Activated CD8-positive, alpha-beta memory T cell treated with anti-CD3 and anti-CD28 coated beads, Interleukin-2, amount 10 ng/mL, durations not matched to agents 7 days and 5 days (primary cell): ENCODE measurements at regions not wholly inside any gene's neighbourhood (a gene's known extent, or its start where the extent isn't known, plus 50 kb on each side); places are given as distances from the start of the nearest gene placed in this dataset.

Source experiments
- ATAC-seq: fragments of 150-1000 bp; cut with Tn5 transposase; one replicate; pipeline ENCODE4 v1.10.0; 2021; ENCODE audit warnings: moderate library complexity
- CTCF ChIA-PET: fragments of 350-600 bp; sonication (Branson Sonifier 250); formaldehyde crosslinking; loops from one replicate; lab custom pipeline; 2021; ENCODE audit warnings: antibody characterized with exemption; lab: Charles Lee
- DNase-seq: peaks from one replicate; pipeline ENCODE4 v3.0.0-alpha.2; 2020
- H3K27ac Mint-ChIP-seq: one replicate; pipeline ENCODE4 v1.8.0; 2021; ENCODE audit warnings: mild to moderate bottlenecking, mixed read lengths
- H3K27me3 Mint-ChIP-seq: one replicate; pipeline ENCODE4 v1.8.0; 2021; ENCODE audit warnings: mixed read lengths
- H3K36me3 Mint-ChIP-seq: one replicate; pipeline ENCODE4 v1.8.0; 2021; ENCODE audit warnings: mild to moderate bottlenecking, mixed read lengths
- H3K4me1 Mint-ChIP-seq: one replicate; pipeline ENCODE4 v1.8.0; 2021; ENCODE audit warnings: mixed read lengths
- H3K4me3 Mint-ChIP-seq: one replicate; pipeline ENCODE4 v1.8.0; 2021; ENCODE audit warnings: mild to moderate bottlenecking, moderate library complexity, mixed read lengths
- H3K9me3 Mint-ChIP-seq: one replicate; pipeline ENCODE4 v1.8.0; 2022; ENCODE audit warnings: low read depth, mixed read lengths

DNA sequence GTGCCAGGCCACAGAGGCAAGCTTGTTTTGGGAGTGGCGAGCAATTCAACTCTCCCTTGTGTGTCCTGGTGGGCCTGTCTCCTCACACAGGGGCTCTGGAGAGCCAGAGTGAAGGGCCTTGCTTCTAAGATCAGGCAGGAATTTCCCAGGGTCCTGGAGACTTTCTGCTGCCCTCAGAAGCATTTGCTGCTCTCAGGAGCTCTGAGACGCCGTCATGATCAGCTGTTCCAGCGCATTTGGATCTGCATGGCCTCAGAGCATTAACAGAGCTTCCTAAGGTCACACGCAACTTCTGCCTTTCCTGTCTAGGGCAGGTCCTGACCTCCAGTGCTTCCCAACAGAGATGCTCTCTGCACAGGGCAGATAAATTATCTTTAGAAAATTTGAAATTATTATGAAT is 52.2 kb upstream of the C10orf90 start:
- no peaks in the 10 kb centered on the region for H3K27me3 Mint-ChIP-seq
- no peaks in the 10 kb centered on the region for H3K4me1 Mint-ChIP-seq
- peaks cover 4% of the 10 kb centered on the region for H3K9me3 Mint-ChIP-seq
- no peak overlapping the region for H3K4me3 Mint-ChIP-seq
- CTCF ChIA-PET, result no interaction called here
- ATAC-seq, result no peak
- DNase-seq, result no peak
- H3K36me3 Mint-ChIP-seq, result no peaks in the 10 kb centered on the region
- no peak overlapping the region for H3K27ac Mint-ChIP-seq

DNA sequence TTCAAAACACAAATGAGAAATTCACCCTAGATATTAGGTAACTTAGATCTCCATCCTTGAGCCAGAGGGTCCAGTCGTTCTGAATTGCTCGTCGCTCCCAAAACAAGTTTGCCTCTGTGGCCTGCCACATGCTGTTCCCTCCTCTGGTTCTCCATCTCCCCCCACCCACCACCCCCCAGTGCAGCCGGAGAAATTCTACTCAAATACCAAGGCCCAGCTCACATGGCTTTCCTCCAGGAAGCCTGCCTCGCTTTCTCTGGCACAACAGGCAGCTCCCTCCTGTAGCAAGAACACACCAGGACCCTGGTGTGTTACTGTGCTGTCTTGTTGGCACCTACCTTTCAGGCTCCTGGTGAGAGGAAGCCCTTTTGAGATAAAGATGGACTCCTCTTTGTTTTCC is 52.7 kb upstream of the C10orf90 start:
- Mint-ChIP-seq H3K9me3 (peaks cover 4% of the 10 kb centered on the region), H3K27me3 (no peaks in the 10 kb centered on the region), H3K4me1 (no peaks in the 10 kb centered on the region), H3K27ac (no peak overlapping the region), H3K4me3 (no peak overlapping the region), H3K36me3 (no peaks in the 10 kb centered on the region)
- CTCF ChIA-PET, result no interaction called here
- DNase-seq (no peak), ATAC-seq (no peak)

DNA sequence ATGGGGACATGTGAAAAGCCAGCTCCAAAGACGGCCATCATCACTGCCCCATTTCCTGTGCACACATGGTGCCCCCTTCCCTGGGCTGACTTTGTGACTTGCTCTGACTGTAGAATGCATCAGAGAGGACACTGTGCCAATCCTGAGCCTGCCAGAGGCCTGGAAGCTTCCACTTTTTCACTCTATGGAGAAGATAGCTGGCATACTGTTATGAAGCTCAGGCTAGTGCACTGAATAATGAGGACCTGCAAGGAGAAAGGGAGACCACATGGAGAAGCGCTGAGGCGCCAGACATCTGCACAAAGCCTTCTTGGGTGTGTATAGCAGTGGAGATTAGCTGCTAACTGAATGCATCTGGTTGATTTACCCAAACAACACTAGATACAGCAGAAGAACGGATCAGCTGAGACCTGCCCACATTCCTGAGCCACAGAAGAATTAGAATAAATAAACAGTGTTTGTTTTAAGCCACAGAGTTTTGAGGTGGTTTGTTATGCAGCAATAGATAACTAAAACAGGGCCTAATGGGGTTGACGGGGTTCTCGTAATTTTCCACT is 58.9 kb upstream of the C10orf90 start:
- Mint-ChIP-seq H3K27ac (no peak overlapping the region), H3K4me1 (no peaks in the 10 kb centered on the region), H3K27me3 (no peaks in the 10 kb centered on the region), H3K36me3 (no peaks in the 10 kb centered on the region), H3K9me3 (no peaks in the 10 kb centered on the region), H3K4me3 (no peak overlapping the region)
- CTCF ChIA-PET, result no interaction called here
- no peak for DNase-seq
- ATAC-seq, result no peak

DNA sequence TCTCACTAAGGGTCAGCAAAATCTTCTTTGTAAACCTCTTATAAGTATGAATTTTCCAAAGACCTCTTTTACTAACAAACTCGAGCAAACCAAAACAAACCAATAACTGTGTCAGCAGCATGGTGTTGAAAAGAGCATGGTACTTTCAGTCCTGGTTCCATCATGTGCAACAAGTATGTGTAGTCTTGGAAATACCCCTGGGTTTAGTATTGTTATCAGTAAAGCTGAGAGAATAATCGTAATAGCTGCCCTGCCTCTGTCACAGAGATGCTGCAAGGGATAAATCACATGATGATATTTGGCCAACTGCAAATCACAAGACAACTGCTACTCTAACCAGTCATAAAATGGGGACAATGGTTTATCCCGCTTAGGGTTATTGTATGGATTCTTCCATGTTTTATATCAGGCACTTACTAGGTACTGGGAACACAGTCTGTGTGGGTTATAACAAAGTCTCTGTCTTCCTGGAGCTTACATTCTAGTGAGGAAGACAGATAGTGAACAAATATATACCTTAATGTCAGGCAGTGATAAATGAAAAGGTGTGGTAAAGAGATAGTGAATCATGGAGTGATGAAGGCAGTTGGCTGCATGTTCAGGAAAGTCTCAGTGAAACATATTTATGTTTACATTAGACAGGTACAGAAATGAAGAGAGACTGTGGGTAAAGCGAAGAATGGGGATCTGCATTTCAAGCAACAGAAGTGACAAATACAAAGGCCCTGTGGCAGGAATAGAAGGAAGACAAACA is 60.5 kb upstream of the C10orf90 start:
- Mint-ChIP-seq H3K27me3 (no peaks in the 10 kb centered on the region), H3K9me3 (no peaks in the 10 kb centered on the region), H3K27ac (no peak overlapping the region), H3K4me1 (no peaks in the 10 kb centered on the region), H3K36me3 (no peaks in the 10 kb centered on the region), H3K4me3 (no peak overlapping the region)
- ATAC-seq (no peak), DNase-seq (no peak)
- CTCF ChIA-PET, result no interaction called here

DNA sequence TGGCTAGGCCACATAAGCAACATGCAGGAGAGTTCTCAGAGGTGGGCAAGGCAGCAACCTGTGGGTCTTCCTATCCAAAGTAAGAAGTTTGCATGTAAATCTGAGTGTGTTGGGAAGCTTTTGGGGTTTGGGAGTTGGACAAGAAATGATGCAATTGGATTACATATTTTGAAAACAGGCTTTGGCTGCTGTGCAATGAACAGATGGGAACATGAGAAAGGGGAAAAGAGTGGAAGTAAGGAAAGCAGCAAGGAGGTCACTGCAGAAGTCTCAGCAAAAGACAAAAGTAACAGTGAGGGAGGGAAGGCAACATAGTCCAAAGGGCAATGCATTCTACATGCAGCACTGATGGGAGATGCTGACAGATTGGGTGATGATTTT is 61.1 kb upstream of the C10orf90 start:
- no peak overlapping the region for H3K4me3 Mint-ChIP-seq

DNA sequence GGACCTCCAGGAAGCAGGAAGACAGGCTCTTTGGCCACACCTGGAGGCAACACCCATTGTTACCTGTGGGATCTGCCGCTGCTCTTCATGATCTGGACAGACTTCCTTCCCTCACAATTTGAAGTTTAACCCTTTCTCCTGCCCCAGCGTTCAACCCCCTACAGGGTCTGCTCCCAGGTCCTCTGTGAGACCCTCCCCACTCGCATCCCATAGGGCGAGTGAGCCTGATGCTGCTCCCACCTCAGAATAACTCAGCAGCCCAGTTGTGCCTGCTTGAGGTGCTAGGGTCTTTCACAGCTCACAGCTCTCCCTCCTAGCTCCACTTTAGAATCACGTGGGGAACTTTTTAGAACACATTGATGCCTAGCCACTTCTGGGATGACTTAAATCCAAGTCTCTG is 61.8 kb upstream of the C10orf90 start:
- Mint-ChIP-seq H3K36me3 (no peaks in the 10 kb centered on the region), H3K9me3 (no peaks in the 10 kb centered on the region), H3K27me3 (no peaks in the 10 kb centered on the region), H3K27ac (no peak overlapping the region), H3K4me1 (no peaks in the 10 kb centered on the region), H3K4me3 (no peak overlapping the region)
- CTCF ChIA-PET, result no interaction called here
- DNase-seq (no peak), ATAC-seq (no peak)

More for the DNA sequence above, 61.1 kb upstream of the C10orf90 start:
- no peak overlapping the region for H3K27ac Mint-ChIP-seq
- no peaks in the 10 kb centered on the region for H3K36me3 Mint-ChIP-seq
- no peaks in the 10 kb centered on the region for H3K4me1 Mint-ChIP-seq
- ATAC-seq (no peak), DNase-seq (no peak)
- CTCF ChIA-PET, result no interaction called here
- H3K9me3 Mint-ChIP-seq, result no peaks in the 10 kb centered on the region
- H3K27me3 Mint-ChIP-seq, result no peaks in the 10 kb centered on the region

DNA sequence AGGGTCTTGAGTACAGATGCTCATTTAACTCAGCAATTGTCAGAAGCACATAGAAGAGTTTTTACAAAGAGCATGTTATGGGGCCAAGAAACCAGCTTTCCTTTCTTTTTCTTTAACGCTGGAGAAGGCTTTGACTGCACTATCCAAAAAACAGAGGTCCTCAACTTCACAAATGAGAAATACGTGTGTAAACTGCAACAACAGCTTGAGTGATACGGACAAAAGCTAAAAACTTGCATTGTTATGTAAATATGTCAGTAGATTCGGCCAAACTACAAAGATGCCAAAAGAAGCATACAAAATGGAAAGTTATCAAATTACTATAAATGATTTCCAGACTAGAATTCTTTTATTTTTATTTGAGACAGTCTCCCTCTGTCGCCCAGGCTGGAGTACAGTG is 62.4 kb upstream of the C10orf90 start:
- no peak for ATAC-seq

DNA sequence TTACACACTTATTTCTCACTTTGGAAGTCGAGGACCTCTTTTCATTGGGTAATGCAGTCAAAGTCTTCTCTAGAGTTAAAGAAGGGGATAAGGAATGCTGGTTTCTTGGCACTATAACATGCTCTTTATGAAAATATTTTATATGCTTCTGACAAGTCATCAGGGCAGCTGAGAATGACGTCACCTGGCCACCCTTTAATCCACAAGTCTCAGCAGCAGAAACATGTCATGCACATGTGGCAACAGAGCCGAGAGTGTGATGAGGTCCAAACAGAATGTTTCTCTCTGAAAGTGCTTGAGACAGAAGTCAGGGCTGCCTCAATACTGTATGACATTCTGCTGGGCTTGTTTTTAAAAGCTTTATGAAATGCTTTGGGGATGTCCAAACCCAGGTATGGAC is 63.5 kb upstream of the C10orf90 start:
- Mint-ChIP-seq H3K9me3 (no peaks in the 10 kb centered on the region), H3K27me3 (no peaks in the 10 kb centered on the region), H3K36me3 (no peaks in the 10 kb centered on the region), H3K4me3 (no peak overlapping the region), H3K4me1 (no peaks in the 10 kb centered on the region), H3K27ac (no peak overlapping the region)
- no peak for ATAC-seq
- CTCF ChIA-PET, result no interaction called here
- DNase-seq, result no peak

More for the DNA sequence above, 62.4 kb upstream of the C10orf90 start:
- Mint-ChIP-seq H3K27me3 (no peaks in the 10 kb centered on the region), H3K36me3 (no peaks in the 10 kb centered on the region), H3K9me3 (no peaks in the 10 kb centered on the region), H3K27ac (no peak overlapping the region), H3K4me1 (no peaks in the 10 kb centered on the region), H3K4me3 (no peak overlapping the region)
- CTCF ChIA-PET, result no interaction called here
- no peak for DNase-seq

DNA sequence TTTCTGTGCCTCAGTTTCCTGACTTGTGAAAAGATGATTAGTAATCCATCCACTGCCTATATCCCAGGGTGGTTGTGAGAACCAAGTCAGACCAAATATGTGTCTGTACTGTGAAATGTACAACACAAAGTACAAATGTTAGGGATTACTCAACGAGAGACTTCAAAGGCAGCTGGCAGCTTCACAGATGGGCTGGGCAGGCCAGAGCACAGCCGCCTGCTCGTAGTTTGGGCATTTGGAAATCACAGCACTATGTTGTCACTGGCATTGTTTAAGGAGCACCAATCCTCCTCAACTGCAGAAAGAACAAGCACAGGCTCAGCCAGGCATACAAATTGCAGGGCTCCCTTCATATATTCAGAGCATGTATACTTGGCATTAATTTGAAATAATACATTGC is 64.5 kb upstream of the C10orf90 start:
- Mint-ChIP-seq H3K9me3 (no peaks in the 10 kb centered on the region), H3K27ac (no peak overlapping the region), H3K27me3 (no peaks in the 10 kb centered on the region), H3K4me3 (no peak overlapping the region), H3K36me3 (no peaks in the 10 kb centered on the region), H3K4me1 (no peaks in the 10 kb centered on the region)
- DNase-seq, result no peak
- CTCF ChIA-PET, result interaction anchor here (1.2 kb wide), 1 partner anchor 11 kb away, joined by 3 read pairs; no protein-coding TSS in a partner anchor
- no peak for ATAC-seq

DNA sequence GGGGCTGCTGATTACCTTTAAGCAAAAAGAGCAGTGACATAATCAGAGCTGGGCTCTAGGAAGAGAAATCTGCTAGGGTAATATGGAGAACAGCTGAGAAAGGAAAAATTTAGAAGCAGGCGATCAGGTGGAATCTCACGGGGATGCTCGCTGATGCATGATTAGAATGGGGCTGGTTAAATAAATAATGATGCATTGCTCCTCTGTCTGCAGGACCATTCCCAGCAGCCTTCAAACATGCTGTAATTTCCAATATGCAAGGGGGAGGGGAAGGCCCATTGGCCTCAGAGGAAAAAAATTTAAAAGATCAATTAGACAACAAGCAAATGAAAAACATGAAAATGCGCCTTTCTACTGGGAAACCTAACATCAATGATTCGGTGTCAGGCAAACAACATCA is 65.6 kb upstream of the C10orf90 start:
- Mint-ChIP-seq H3K4me3 (no peak overlapping the region), H3K4me1 (no peaks in the 10 kb centered on the region), H3K36me3 (no peaks in the 10 kb centered on the region), H3K27me3 (no peaks in the 10 kb centered on the region), H3K27ac (no peak overlapping the region), H3K9me3 (no peaks in the 10 kb centered on the region)
- CTCF ChIA-PET, result interaction anchor here (1.2 kb wide), 1 partner anchor 10 kb away, joined by 3 read pairs; no protein-coding TSS in a partner anchor
- no peak for ATAC-seq
- no peak for DNase-seq

DNA sequence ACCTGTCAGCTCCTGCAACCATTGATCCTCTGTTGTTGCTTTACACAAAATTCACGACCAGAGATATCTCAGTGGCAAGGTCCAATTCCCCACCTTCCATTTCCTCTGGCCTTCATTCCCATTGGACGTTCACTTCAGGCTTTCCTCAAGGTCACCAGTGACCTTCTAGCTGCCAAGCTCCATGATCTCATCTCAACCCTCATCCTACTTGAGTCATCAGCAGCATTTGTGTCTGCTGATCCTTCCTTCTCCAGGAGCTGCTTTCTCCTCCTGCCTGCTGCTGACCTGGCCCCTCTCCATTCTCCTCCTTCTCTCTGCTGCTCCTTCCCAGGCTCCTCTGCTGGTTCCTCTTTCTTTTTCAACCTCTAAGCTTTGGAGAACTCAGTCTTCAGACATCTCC is 66.2 kb upstream of the C10orf90 start:
- ATAC-seq, result no peak
- CTCF ChIA-PET, result no interaction called here
- DNase-seq, result no peak
- Mint-ChIP-seq H3K4me1 (no peaks in the 10 kb centered on the region), H3K36me3 (no peaks in the 10 kb centered on the region), H3K27me3 (no peaks in the 10 kb centered on the region), H3K9me3 (no peaks in the 10 kb centered on the region), H3K4me3 (no peak overlapping the region), H3K27ac (no peak overlapping the region)

DNA sequence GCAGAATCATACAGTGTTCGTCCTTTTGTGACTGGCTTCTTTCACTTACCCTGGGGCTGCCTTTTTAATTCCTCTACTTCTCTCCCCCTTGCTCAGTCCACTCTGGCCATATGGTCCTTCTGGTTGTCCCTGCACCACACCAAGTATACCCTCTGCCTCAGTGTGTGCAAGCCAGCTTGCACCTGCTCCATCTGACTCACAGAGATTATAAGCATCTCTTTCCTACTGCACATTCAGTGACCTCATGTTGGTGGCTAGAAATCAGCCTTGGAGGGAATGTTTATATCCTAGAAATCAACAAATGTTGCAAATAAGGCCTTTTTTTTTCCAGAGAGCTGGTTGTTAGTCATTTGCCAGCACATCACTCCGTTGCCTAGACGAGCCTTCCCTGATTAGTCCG is 67.5 kb upstream of the C10orf90 start:
- CTCF ChIA-PET, result no interaction called here
- Mint-ChIP-seq H3K27me3 (no peaks in the 10 kb centered on the region), H3K36me3 (no peaks in the 10 kb centered on the region), H3K4me1 (no peaks in the 10 kb centered on the region), H3K27ac (no peak overlapping the region), H3K4me3 (no peak overlapping the region), H3K9me3 (no peaks in the 10 kb centered on the region)
- ATAC-seq (no peak), DNase-seq (no peak)

DNA sequence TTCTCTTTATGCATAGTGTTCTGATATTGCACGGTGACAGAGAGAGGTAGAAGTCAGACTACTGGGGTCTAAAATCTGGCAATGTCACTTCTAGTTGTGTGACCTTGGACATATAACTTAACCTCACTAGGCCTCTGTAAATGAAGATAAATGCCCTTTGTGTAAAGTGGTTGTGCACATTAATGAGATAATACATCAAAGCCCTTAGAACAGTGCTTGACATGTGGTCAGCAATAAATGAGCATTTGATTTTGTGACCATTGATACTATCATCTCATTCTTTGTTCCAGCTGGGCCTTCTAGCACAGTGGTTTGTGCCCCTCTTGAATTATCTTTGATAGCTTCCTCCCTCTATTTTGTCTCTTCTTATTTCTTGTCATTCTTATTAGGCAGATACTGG is 74.1 kb upstream of the C10orf90 start:
- H3K36me3 Mint-ChIP-seq, result no peaks in the 10 kb centered on the region
- no peak overlapping the region for H3K27ac Mint-ChIP-seq
- DNase-seq (no peak), ATAC-seq (no peak)
- no peaks in the 10 kb centered on the region for H3K27me3 Mint-ChIP-seq
- no peaks in the 10 kb centered on the region for H3K9me3 Mint-ChIP-seq
- H3K4me3 Mint-ChIP-seq, result no peak overlapping the region
- H3K4me1 Mint-ChIP-seq, result no peaks in the 10 kb centered on the region
- CTCF ChIA-PET, result no interaction called here

DNA sequence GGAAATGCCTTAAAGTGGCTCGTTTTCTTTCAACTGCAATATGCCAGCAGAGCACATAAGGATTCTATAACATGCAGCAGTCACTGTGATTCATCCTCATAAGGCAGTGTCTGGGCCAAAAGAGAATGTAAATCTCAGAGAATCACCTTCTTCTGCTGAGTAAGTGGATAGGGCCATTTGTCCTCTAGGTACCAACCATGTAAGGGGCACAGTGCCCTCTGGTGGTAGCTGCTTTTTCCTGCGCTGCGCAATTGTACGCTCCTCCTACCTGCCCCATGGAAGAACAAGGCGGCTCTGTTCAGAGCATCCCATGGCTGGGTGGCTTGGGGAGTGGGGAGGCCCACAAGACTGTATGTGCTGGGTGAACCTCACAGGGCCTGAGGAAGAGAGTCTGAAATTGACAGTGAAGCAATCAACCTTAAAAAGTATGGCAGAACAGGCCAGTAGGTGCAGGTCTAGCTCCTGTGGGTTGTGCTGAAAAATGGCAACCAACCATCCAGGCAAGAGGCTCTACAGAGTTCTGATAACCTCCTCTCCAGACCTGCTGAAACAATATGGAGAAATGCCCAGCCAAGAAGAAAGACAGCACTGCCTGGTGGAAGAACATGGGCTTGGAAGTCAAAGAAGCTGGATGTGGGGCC is 78.6 kb upstream of the C10orf90 start:
- H3K4me3 Mint-ChIP-seq, result no peak overlapping the region
- CTCF ChIA-PET, result interaction anchor here (0.9 kb wide), 1 partner anchor 769 kb away, joined by 3 read pairs; no protein-coding TSS in a partner anchor
- DNase-seq (peak; percentile 51), ATAC-seq (peak; percentile 47)
- no peak overlapping the region for H3K27ac Mint-ChIP-seq
- no peaks in the 10 kb centered on the region for H3K36me3 Mint-ChIP-seq
- no peaks in the 10 kb centered on the region for H3K27me3 Mint-ChIP-seq
- H3K4me1 Mint-ChIP-seq, result no peaks in the 10 kb centered on the region
- peaks cover under 1% of the 10 kb centered on the region for H3K9me3 Mint-ChIP-seq
